B cell (primary cell): ENCODE measurements at regions not wholly inside any gene's neighbourhood (a gene's known extent, or its start where the extent isn't known, plus 50 kb on each side); places are given as distances from the start of the nearest gene placed in this dataset.

Experiments used
- ATAC-seq: fragments of 200-7000 bp; cut with Tn5 transposase; one replicate; pipeline ENCODE4 v1.10.0; 2021; ENCODE audit warnings: low read depth, mild to moderate bottlenecking, moderate number of reproducible peaks, moderate library complexity
- CTCF ChIA-PET: fragments of 350-600 bp; sonication (Branson Sonifier 250); formaldehyde crosslinking; loops from one replicate; lab custom pipeline; 2021; ENCODE audit warnings: antibody characterized with exemption, inconsistent platforms; lab: Charles Lee
- POLR2A ChIA-PET: fragments of 350-600 bp; sonication (Branson Sonifier 250); formaldehyde crosslinking; loops from one replicate; lab custom pipeline; 2021; ENCODE audit warnings: antibody characterized with exemption; lab: Charles Lee
- DNase-seq: peaks from one replicate; pipeline ENCODE4 v3.0.0; 2013
- H2AFZ ChIP-seq: 2 replicates; pipeline ENCODE4 v1.6.1; 2012; ENCODE audit warnings: mild to moderate bottlenecking, low read depth, low read length; ENCODE audit not compliant: insufficient read depth, poor library complexity, severe bottlenecking
- H3K27ac ChIP-seq, 2 donors: 1 replicate in 1 of 2; 2 replicates in 1 of 2; pipeline ENCODE4 v1.5.1; 2012 to 2013; ENCODE audit warnings: low read length in 2 of 2, mild to moderate bottlenecking in 2 of 2, moderate library complexity in 1 of 2
- H3K27me3 ChIP-seq, 4 experiments: fragments of 200-600 bp in 1 of 4; sonication (generic) in 1 of 4; replicated peaks in 1 of 4; 1 replicate in 2 of 4; 2 replicates in 2 of 4; pipeline versions ENCODE4 v1.6.1 to v1.7.0; 2013 to 2016; ENCODE audit warnings: low read length in 3 of 4, mild to moderate bottlenecking in 2 of 4, mixed read lengths in 1 of 4, moderate library complexity in 1 of 4; ENCODE audit not compliant: insufficient read depth in 4 of 4, control insufficient read depth in 3 of 4; ENCODE audit errors: control extremely low read depth in 1 of 4
- H3K36me3 ChIP-seq, 2 experiments: replicated peaks in 1 of 2; 1 replicate in 1 of 2; 2 replicates in 1 of 2; pipeline versions ENCODE4 v1.6.1 to v1.7.1; 2013; ENCODE audit warnings: low read length in 1 of 2; ENCODE audit not compliant: insufficient read depth in 2 of 2, control insufficient read depth in 1 of 2; ENCODE audit errors: control extremely low read depth in 1 of 2, extremely low read depth in 1 of 2
- H3K4me1 ChIP-seq, 2 donors: fragments of 200-600 bp in 1 of 2; sonication (generic) in 1 of 2; 1 replicate in 1 of 2; 2 replicates in 1 of 2; pipeline versions ENCODE4 v1.5.1 to v1.6.1; 2013 to 2017; ENCODE audit warnings: low read length in 2 of 2; ENCODE audit not compliant: control insufficient read depth in 2 of 2, insufficient read depth in 2 of 2
- H3K4me2 ChIP-seq: replicated peaks from 2 replicates; pipeline ENCODE3; 2012; ENCODE audit warnings: mild to moderate bottlenecking, low read depth, low read length; ENCODE audit not compliant: poor library complexity, severe bottlenecking
- H3K4me3 ChIP-seq, 5 experiments: fragments of 200-600 bp in 1 of 5; sonication (generic) in 1 of 5; 1 replicate in 3 of 5; 2 replicates in 2 of 5; pipeline versions ENCODE4 v1.5.1 to v1.7.0; 2011 to 2016; ENCODE audit warnings: low read length in 4 of 5, mild to moderate bottlenecking in 4 of 5, low read depth in 2 of 5, control low read depth in 1 of 5, moderate library complexity in 1 of 5; ENCODE audit not compliant: insufficient read depth in 1 of 5; ENCODE audit errors: control extremely low read depth in 1 of 5, extremely low read depth in 1 of 5
- H3K79me2 ChIP-seq: fragments of 200-600 bp; sonication (generic); one replicate; pipeline ENCODE4 v1.6.0; 2016; ENCODE audit warnings: low read length; ENCODE audit not compliant: control insufficient read depth, insufficient read depth
- H3K9ac ChIP-seq: fragments of 200-600 bp; sonication (generic); 2 replicates; pipeline ENCODE4 v1.6.1; 2017; ENCODE audit warnings: mild to moderate bottlenecking, low read length, moderate library complexity
- H3K9me3 ChIP-seq, 3 donors: one replicate each; pipeline versions ENCODE4 v1.6.1 to v1.7.1; 2013; ENCODE audit warnings: low read length in 2 of 3; ENCODE audit not compliant: control insufficient read depth in 2 of 3, insufficient read depth in 1 of 3; ENCODE audit errors: control extremely low read depth in 1 of 3
- H4K20me1 ChIP-seq: 2 replicates; pipeline ENCODE4 v1.6.0; 2012; ENCODE audit warnings: mild to moderate bottlenecking, low read length; ENCODE audit not compliant: insufficient read depth, control insufficient read depth, poor library complexity, severe bottlenecking
- H3K27ac Mint-ChIP-seq: one replicate; pipeline ENCODE4 v1.8.0; 2021; ENCODE audit warnings: mixed read lengths
- H3K27me3 Mint-ChIP-seq: one replicate; pipeline ENCODE4 v1.8.0; 2021; ENCODE audit warnings: mixed read lengths
- H3K4me1 Mint-ChIP-seq: one replicate; pipeline ENCODE4 v1.8.0; 2021; ENCODE audit warnings: mixed read lengths
- H3K4me3 Mint-ChIP-seq: one replicate; pipeline ENCODE4 v1.8.0; 2021; ENCODE audit warnings: mixed read lengths
- H3K9me3 Mint-ChIP-seq: one replicate; pipeline ENCODE4 v1.8.0; 2022; ENCODE audit warnings: mixed read lengths; ENCODE audit not compliant: insufficient read depth
- EZH2 ChIP-seq: IDR thresholded peaks from 2 replicates; pipeline ENCODE4 v1.6.1; 2012; ENCODE audit warnings: borderline replicate concordance, low read depth, mild to moderate bottlenecking, moderate library complexity, low read length; ENCODE audit not compliant: insufficient read depth, poor library complexity, severe bottlenecking
- WGBS: methylation state at CpG from one replicate; pipeline ENCODE4 v1.1.5; 2013; ENCODE audit warnings: missing lambda C conversion rate; ENCODE audit not compliant: insufficient coverage; 5-methylcytosine and 5-hydroxymethylcytosine counted together
- intact Hi-C: fragments of 100-400 bp; cut with micrococcal nuclease; formaldehyde crosslinking; loops from one replicate; pipeline ENCODE4 v1.10.0; 2022
- TF ChIP-seq, protein P1 (sequence below): fragments of 200-600 bp; IDR thresholded peaks from one replicate; pipeline ENCODE4 v1.8.0; 2022; ENCODE audit warnings: antibody characterized with exemption, mild to moderate bottlenecking

DNA sequence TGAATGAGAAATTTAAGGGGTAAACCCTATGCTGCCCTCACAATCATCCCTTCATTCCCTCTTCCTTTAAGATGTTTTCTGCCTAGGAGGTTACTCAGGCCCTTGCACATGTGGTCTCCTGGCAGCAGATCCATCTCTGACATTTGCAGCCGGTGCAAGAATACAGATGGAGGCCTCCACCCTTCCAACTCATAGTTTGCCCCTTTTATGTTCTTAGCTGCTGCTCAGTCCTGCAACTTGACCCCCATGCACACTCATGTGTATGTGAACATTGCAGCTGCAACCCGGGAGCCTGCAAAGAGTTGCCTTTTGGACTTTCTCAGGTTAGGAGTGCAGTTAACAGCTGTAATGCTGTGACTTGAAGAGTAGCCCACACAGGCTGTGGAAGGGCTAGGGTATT lies 131.9 kb upstream of the SGK1 start:
- no peaks in the 10 kb centered on the region for H3K27me3 Mint-ChIP-seq
- Histone ChIP-seq H4K20me1 (no peaks in the 10 kb centered on the region), H3K27ac (no peak overlapping the region), H3K36me3 (no peaks in the 10 kb centered on the region), H2AFZ (no peak overlapping the region), H3K4me2 (no peak overlapping the region), H3K27me3 (no peaks in the 10 kb centered on the region), H3K9ac (no peak overlapping the region), H3K4me1 (peaks cover 0 to 5% of the 10 kb centered on the region in 2 donors), H3K9me3 (no peaks in the 10 kb centered on the region), H3K4me3 (no peak overlapping the region), H3K79me2 (no peaks in the 10 kb centered on the region)
- ChIA-PET CTCF (interaction anchor here (1.7 kb wide), 1 partner anchor 272 kb away, joined by 5 read pairs; no protein-coding TSS in a partner anchor), POLR2A (no interaction called here)
- no peak for ATAC-seq
- H3K4me1 Mint-ChIP-seq, result peaks cover 17% of the 10 kb centered on the region
- no peak overlapping the region for H3K4me3 Mint-ChIP-seq
- TF ChIP-seq, protein P1, sequence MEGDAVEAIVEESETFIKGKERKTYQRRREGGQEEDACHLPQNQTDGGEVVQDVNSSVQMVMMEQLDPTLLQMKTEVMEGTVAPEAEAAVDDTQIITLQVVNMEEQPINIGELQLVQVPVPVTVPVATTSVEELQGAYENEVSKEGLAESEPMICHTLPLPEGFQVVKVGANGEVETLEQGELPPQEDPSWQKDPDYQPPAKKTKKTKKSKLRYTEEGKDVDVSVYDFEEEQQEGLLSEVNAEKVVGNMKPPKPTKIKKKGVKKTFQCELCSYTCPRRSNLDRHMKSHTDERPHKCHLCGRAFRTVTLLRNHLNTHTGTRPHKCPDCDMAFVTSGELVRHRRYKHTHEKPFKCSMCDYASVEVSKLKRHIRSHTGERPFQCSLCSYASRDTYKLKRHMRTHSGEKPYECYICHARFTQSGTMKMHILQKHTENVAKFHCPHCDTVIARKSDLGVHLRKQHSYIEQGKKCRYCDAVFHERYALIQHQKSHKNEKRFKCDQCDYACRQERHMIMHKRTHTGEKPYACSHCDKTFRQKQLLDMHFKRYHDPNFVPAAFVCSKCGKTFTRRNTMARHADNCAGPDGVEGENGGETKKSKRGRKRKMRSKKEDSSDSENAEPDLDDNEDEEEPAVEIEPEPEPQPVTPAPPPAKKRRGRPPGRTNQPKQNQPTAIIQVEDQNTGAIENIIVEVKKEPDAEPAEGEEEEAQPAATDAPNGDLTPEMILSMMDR, result no peak
- no peak for TF ChIP-seq EZH2
- DNase-seq, result no peak
- 100% methylated on average over 2 of the region's 2 CpGs for WGBS
- H3K27ac Mint-ChIP-seq, result no peak overlapping the region
- intact Hi-C loops, result no loop called here
- H3K9me3 Mint-ChIP-seq, result no peaks in the 10 kb centered on the region

DNA sequence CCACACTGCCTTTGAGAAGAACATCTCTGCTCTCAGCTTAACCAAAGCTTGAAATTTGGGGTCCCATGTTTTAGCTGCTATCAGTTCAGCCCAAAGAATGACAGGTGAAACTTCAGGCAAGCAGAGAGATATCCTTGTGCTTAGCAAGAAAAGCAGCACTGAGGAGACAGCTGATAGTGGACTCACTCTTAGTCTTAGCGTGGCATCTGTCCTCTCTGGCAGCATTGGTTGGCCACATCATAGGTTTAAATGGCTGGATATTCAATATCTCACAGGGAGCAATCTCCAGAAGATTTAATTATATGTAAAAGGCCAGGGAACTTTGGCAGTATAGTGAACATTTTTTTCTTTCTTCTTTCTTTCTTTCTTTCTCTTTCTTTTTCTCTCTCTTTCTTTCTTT lies 131.1 kb upstream of the SGK1 start:
- Histone ChIP-seq H3K9me3 (no peaks in the 10 kb centered on the region), H3K4me1 (peaks cover 0 to 5% of the 10 kb centered on the region in 2 donors), H4K20me1 (no peaks in the 10 kb centered on the region), H2AFZ (peak overlapping the region; percentile 32), H3K27me3 (no peaks in the 10 kb centered on the region), H3K27ac (no peak overlapping the region), H3K9ac (no peak overlapping the region), H3K79me2 (no peaks in the 10 kb centered on the region), H3K36me3 (no peaks in the 10 kb centered on the region), H3K4me3 (no peak overlapping the region), H3K4me2 (no peak overlapping the region)
- Mint-ChIP-seq H3K9me3 (no peaks in the 10 kb centered on the region), H3K4me1 (peaks cover 17% of the 10 kb centered on the region), H3K27ac (no peak overlapping the region), H3K4me3 (no peak overlapping the region), H3K27me3 (no peaks in the 10 kb centered on the region)
- no CpG with 5 or more reads among the region's 1 CpG for WGBS
- intact Hi-C loops, result no loop called here
- TF ChIP-seq EZH2, result no peak
- TF ChIP-seq, protein P1, result no peak
- no peak for ATAC-seq
- no peak for DNase-seq
- POLR2A ChIA-PET, result no interaction called here
- CTCF ChIA-PET, result no interaction called here
